Vagina (tissue), 2 donors: ENCODE measurements at regions not wholly inside any gene's neighbourhood (a gene's known extent, or its start where the extent isn't known, plus 50 kb on each side); places are given as distances from the start of the nearest gene placed in this dataset.

ENCODE experiments used
- POLR2A ChIP-seq, 2 donors: fragments of 450-650 bp; IDR thresholded peaks; one replicate each; pipeline ENCODE4 v1.6.1; 2017; ENCODE audit warnings: antibody characterized with exemption in 2 of 2, mild to moderate bottlenecking in 2 of 2, moderate library complexity in 2 of 2
- POLR2AphosphoS5 ChIP-seq, 2 donors: sonication (generic); formaldehyde crosslinking; IDR thresholded peaks; one replicate each; pipeline ENCODE4 v1.9.0; 2017; ENCODE audit warnings: antibody characterized with exemption in 2 of 2, mild to moderate bottlenecking in 2 of 2, low read depth in 1 of 2; ENCODE audit not compliant: insufficient read depth in 1 of 2
- TF ChIP-seq, protein P1 (sequence below), 3 experiments: fragments of 450-650 bp in 2 of 3; fragments of 200-600 bp in 1 of 3; sonication (generic) in 1 of 3; IDR thresholded peaks; one replicate each; pipeline ENCODE4 v1.5.1; 2017 to 2019; ENCODE audit warnings: antibody characterized with exemption in 3 of 3, mild to moderate bottlenecking in 2 of 3, moderate library complexity in 2 of 3

GRCh38 chr5:3339092-3339797 is 256.4 kb upstream of the IRX1 start:
- TF ChIP-seq, protein P1, sequence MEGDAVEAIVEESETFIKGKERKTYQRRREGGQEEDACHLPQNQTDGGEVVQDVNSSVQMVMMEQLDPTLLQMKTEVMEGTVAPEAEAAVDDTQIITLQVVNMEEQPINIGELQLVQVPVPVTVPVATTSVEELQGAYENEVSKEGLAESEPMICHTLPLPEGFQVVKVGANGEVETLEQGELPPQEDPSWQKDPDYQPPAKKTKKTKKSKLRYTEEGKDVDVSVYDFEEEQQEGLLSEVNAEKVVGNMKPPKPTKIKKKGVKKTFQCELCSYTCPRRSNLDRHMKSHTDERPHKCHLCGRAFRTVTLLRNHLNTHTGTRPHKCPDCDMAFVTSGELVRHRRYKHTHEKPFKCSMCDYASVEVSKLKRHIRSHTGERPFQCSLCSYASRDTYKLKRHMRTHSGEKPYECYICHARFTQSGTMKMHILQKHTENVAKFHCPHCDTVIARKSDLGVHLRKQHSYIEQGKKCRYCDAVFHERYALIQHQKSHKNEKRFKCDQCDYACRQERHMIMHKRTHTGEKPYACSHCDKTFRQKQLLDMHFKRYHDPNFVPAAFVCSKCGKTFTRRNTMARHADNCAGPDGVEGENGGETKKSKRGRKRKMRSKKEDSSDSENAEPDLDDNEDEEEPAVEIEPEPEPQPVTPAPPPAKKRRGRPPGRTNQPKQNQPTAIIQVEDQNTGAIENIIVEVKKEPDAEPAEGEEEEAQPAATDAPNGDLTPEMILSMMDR (IDR thresholded peaks at IDR 0.05): no peak
- TF ChIP-seq POLR2A (IDR thresholded peaks at IDR 0.05): no peak
- no peak for TF ChIP-seq POLR2AphosphoS5 (IDR thresholded peaks at IDR 0.05; ENCODE audit: insufficient read depth in 1 of 2, low read depth in 1 of 2)
